ENCODE measurements at regions not wholly inside any gene's neighbourhood (a gene's known extent, or its start where the extent isn't known, plus 50 kb on each side); places are given as distances from the start of the nearest gene placed in this dataset.
"Not testable (repeated sequence)": the region's sequence is repeated elsewhere in the genome, so short reads cannot be mapped to it uniquely, and the experiment has no call there.

DNA sequence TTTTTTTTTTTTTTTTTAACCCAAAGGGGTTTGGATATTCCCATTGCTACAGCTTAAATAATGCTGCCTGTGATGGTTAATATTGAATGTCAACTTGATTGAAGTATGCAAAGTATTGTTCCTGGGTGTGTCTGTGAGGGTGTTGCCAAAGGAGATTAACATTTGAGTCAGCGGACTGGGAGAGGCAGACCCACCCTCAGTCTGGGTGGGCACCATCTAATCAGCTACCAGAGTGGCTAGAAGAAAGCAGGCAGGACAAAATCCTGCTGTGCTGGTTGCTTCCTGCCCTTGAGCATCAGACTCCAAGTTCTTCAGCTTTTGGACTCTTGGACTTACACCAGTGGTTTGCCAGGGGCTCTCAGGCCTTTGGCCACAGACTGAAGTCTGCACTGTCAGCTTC lies 106.8 kb upstream of the RBMS1 start:
- not testable (repeated sequence) for TF ChIP-seq POLR2A, CTCF (IDR thresholded peaks at IDR 0.05)

Data from tibial nerve (tissue), 3 donors.